OCI-LY7 (cell line): ENCODE measurements at regions not wholly inside any gene's neighbourhood (a gene's known extent, or its start where the extent isn't known, plus 50 kb on each side); places are given as distances from the start of the nearest gene placed in this dataset.

Experiments used
- CTCF ChIP-seq: fragments of 200-600 bp; sonication (generic); conservative IDR thresholded peaks from 2 replicates; pipeline ENCODE4 v1.5.1; 2014; ENCODE audit warnings: mild to moderate bottlenecking, antibody characterized with exemption, low read length, moderate library complexity, mixed read lengths
- EZH2phosphoT487 ChIP-seq: fragments of 200-600 bp; sonication (generic); IDR thresholded peaks from 2 replicates; pipeline ENCODE4 v1.6.1; 2018; ENCODE audit warnings: low read depth, borderline replicate concordance, mild to moderate bottlenecking, mixed run types, antibody characterized with exemption, low read length, moderate library complexity, mixed read lengths

- no peak for TF ChIP-seq CTCF
- TF ChIP-seq EZH2phosphoT487 = no peak
Observed at GRCh38 chrX:7201496-7201895, 53.5 kb upstream of the PUDP start.
